A673 (cell line): ENCODE measurements at regions not wholly inside any gene's neighbourhood (a gene's known extent, or its start where the extent isn't known, plus 50 kb on each side); places are given as distances from the start of the nearest gene placed in this dataset.
"Not testable (repeated sequence)": the region's sequence is repeated elsewhere in the genome, so short reads cannot be mapped to it uniquely, and the experiment has no call there.

Experiments
- BruUV-seq: library from RNA; stranded (reverse); fragments of 400-500 nt; replicated peaks from 2 replicates; lab custom pipeline; 2021; lab: Mats Ljungman, UMichigan
- CTCF ChIA-PET: fragments of 300-600 bp; sonication (Branson Sonifier 250); formaldehyde crosslinking; loops from one replicate; lab custom pipeline; 2022; ENCODE audit warnings: antibody characterized with exemption; lab: Charles Lee
- POLR2A ChIA-PET: fragments of 300-600 bp; sonication (Branson Sonifier 250); formaldehyde crosslinking; loops from one replicate; lab custom pipeline; 2022; ENCODE audit warnings: antibody characterized with exemption; ENCODE audit not compliant: low non-redundant PET; lab: Charles Lee
- DNase-seq: peaks from one replicate; pipeline ENCODE4 v3.0.0-alpha.2; 2015; ENCODE audit warnings: low spot score
- H3K27ac ChIP-seq: fragments of 200-600 bp; sonication (generic); 2 replicates; pipeline ENCODE4 v1.5.1; 2016; ENCODE audit warnings: mixed run types, low read depth, mild to moderate bottlenecking, mixed read lengths, antibody characterized with exemption, low read length; ENCODE audit not compliant: poor library complexity, severe bottlenecking
- H3K27me3 ChIP-seq: fragments of 200-600 bp; sonication (generic); replicated peaks from 2 replicates; pipeline ENCODE4 v1.6.1; 2017; ENCODE audit warnings: mixed run types, low read depth, mild to moderate bottlenecking, mixed read lengths, antibody characterized with exemption, low read length; ENCODE audit not compliant: insufficient read depth, poor library complexity
- H3K36me3 ChIP-seq: fragments of 200-600 bp; sonication (generic); 2 replicates; pipeline ENCODE4 v1.6.1; 2016; ENCODE audit warnings: mixed run types, mild to moderate bottlenecking, mixed read lengths, antibody characterized with exemption, low read length; ENCODE audit not compliant: insufficient read depth, poor library complexity, severe bottlenecking
- H3K4me1 ChIP-seq: fragments of 200-600 bp; sonication (generic); 2 replicates; pipeline ENCODE4 v1.6.1; 2017; ENCODE audit warnings: mixed run types, mild to moderate bottlenecking, mixed read lengths, antibody characterized with exemption, low read length; ENCODE audit not compliant: insufficient read depth, poor library complexity, severe bottlenecking
- H3K4me3 ChIP-seq: fragments of 200-600 bp; sonication (generic); 2 replicates; pipeline ENCODE4 v1.5.1; 2016; ENCODE audit warnings: low read depth, mixed run types, mild to moderate bottlenecking, mixed read lengths, low read length; ENCODE audit not compliant: poor library complexity, severe bottlenecking
- H3K9me3 ChIP-seq: fragments of 200-600 bp; sonication (generic); 2 replicates; pipeline ENCODE4 v1.6.1; 2016; ENCODE audit warnings: mixed run types, low read depth, mild to moderate bottlenecking, mixed read lengths, antibody characterized with exemption, low read length; ENCODE audit not compliant: poor library complexity, severe bottlenecking
- CTCF ChIP-seq: fragments of 300-800, 200-600 bp; sonication (generic); conservative IDR thresholded peaks from 2 replicates; pipeline ENCODE4 v1.5.1; 2017; ENCODE audit warnings: low read depth, mild to moderate bottlenecking, antibody characterized with exemption, low read length, moderate library complexity, mixed read lengths
- EZH2 ChIP-seq: fragments of 200-600 bp; sonication (generic); IDR thresholded peaks from 2 replicates; pipeline ENCODE4 v1.6.1; 2017; ENCODE audit warnings: borderline replicate concordance, low read depth, mild to moderate bottlenecking, mixed read lengths, antibody characterized with exemption, low read length; ENCODE audit not compliant: poor library complexity, severe bottlenecking
- intact Hi-C: fragments of 100-400 bp; cut with micrococcal nuclease; formaldehyde crosslinking; loops from one replicate; pipeline ENCODE4 v1.10.0; 2022; ENCODE audit not compliant: unreplicated experiment

- TF ChIP-seq CTCF (no peak), EZH2 (no peak)
- H3K36me3 ChIP-seq: no peaks in the 10 kb centered on the region
- no peaks in the 10 kb centered on the region for H3K4me1 ChIP-seq
- ChIA-PET CTCF (no interaction called here), POLR2A (no interaction called here)
- no peak overlapping the region for H3K4me3 ChIP-seq
- no peak overlapping the region for H3K27ac ChIP-seq
- no TSS peak for BruUV-seq
- no peak for DNase-seq
- intact Hi-C loops: no loop called here
- no peaks in the 10 kb centered on the region for H3K27me3 ChIP-seq
- H3K9me3 ChIP-seq: no peaks in the 10 kb centered on the region
Measured at GRCh38 chr5:174493530-174493929, 230.9 kb upstream of the MSX2 start.

- intact Hi-C loops, DNase-seq, CTCF ChIA-PET, H3K27me3 ChIP-seq, H3K9me3 ChIP-seq, BruUV-seq, H3K4me3 ChIP-seq, H3K27ac ChIP-seq, POLR2A ChIA-PET, H3K36me3 ChIP-seq, H3K4me1 ChIP-seq: not testable (repeated sequence)
Measured at GRCh38 chr5:174497939-174498338, 226.4 kb upstream of the MSX2 start.

GRCh38 chr5:174498575-174498974 is 225.8 kb upstream of the MSX2 start:
- POLR2A ChIA-PET, CTCF ChIA-PET, intact Hi-C loops, DNase-seq, H3K4me1 ChIP-seq, H3K4me3 ChIP-seq, BruUV-seq, H3K27me3 ChIP-seq, H3K36me3 ChIP-seq, H3K27ac ChIP-seq, H3K9me3 ChIP-seq: not testable (repeated sequence)

- BruUV-seq: no TSS peak
- Histone ChIP-seq H3K36me3 (no peaks in the 10 kb centered on the region), H3K9me3 (peaks cover 3% of the 10 kb centered on the region), H3K27ac (no peak overlapping the region), H3K4me1 (peaks cover 10% of the 10 kb centered on the region), H3K4me3 (no peak overlapping the region), H3K27me3 (no peaks in the 10 kb centered on the region)
- no peak for DNase-seq
- intact Hi-C loops: no loop called here
- TF ChIP-seq EZH2 (no peak), CTCF (no peak)
- ChIA-PET CTCF (no interaction called here), POLR2A (no interaction called here)
Measured at GRCh38 chr5:174500636-174501035, 223.7 kb upstream of the MSX2 start.
